HCT116 (cell line): ENCODE measurements at regions not wholly inside any gene's neighbourhood (a gene's known extent, or its start where the extent isn't known, plus 50 kb on each side); places are given as distances from the start of the nearest gene placed in this dataset.

Source experiments
- EZH2 ChIP-seq: fragments of 200-600 bp; sonication (generic); IDR thresholded peaks from 2 replicates; pipeline ENCODE4 v1.6.1; 2017; ENCODE audit warnings: antibody characterized with exemption, mixed run types
- EZH2phosphoT487 ChIP-seq: fragments of 200-600 bp; IDR thresholded peaks from 2 replicates; pipeline ENCODE4 v1.6.1; 2018; ENCODE audit warnings: antibody characterized with exemption, borderline replicate concordance
- FOSL1 ChIP-seq: IDR thresholded peaks from 2 replicates; pipeline ENCODE4 v1.6.1; 2012; ENCODE audit warnings: low read depth
- JUND ChIP-seq: IDR thresholded peaks from 2 replicates; pipeline ENCODE4 v1.6.1; 2012
- POLR2A ChIP-seq: IDR thresholded peaks from 2 replicates; pipeline ENCODE4 v1.7.0; 2011; ENCODE audit warnings: borderline replicate concordance; ENCODE audit not compliant: insufficient read depth, insufficient read length; ENCODE audit errors: extremely low read depth
- POLR2AphosphoS5 ChIP-seq: IDR thresholded peaks from 2 replicates; pipeline ENCODE4 v1.6.1; 2011; ENCODE audit warnings: mild to moderate bottlenecking, low read depth, low read length, moderate library complexity
- RAD21 ChIP-seq: IDR thresholded peaks from 2 replicates; pipeline ENCODE4 v1.6.1; 2012; ENCODE audit warnings: low read depth, mild to moderate bottlenecking
- SP1 ChIP-seq: IDR thresholded peaks from 2 replicates; pipeline ENCODE4 v1.6.1; 2012; ENCODE audit warnings: low read depth
- SRF ChIP-seq: IDR thresholded peaks from 2 replicates; pipeline ENCODE4 v1.6.1; 2012; ENCODE audit warnings: low read depth
- ZNF274 ChIP-seq: fragments of 200-500 bp; sonication (Bioruptor generic); IDR thresholded peaks from 2 replicates; pipeline ENCODE4 v1.6.1; 2014; ENCODE audit warnings: mild to moderate bottlenecking, low read depth, low read length, inconsistent platforms
- TF ChIP-seq, protein P1 (sequence below), 3 experiments: fragments of 200-600 bp in 1 of 3; sonication (generic) in 1 of 3; IDR thresholded peaks in 2 of 3; conservative IDR thresholded peaks in 1 of 3; 2 replicates each; pipeline ENCODE4 v1.5.1; 2012 to 2017; ENCODE audit warnings: low read depth in 2 of 3, low read length in 2 of 3, antibody characterized with exemption in 1 of 3, borderline replicate concordance in 1 of 3, control low read depth in 1 of 3, mild to moderate bottlenecking in 1 of 3, mixed read lengths in 1 of 3, mixed run types in 1 of 3, moderate library complexity in 1 of 3; ENCODE audit not compliant: insufficient read depth in 1 of 3
- TF ChIP-seq, protein P2 (sequence below): IDR thresholded peaks from 2 replicates; pipeline ENCODE4 v1.6.1; 2012; ENCODE audit warnings: low read depth
- TF ChIP-seq, protein P3 (sequence below): IDR thresholded peaks from 2 replicates; pipeline ENCODE4 v1.6.1; 2011; ENCODE audit warnings: mild to moderate bottlenecking, low read length, moderate library complexity; ENCODE audit not compliant: insufficient replicate concordance; ENCODE audit errors: extremely low read depth
- TF ChIP-seq, protein P4 (sequence below): IDR thresholded peaks from 2 replicates; pipeline ENCODE4 v1.6.1; 2012

DNA sequence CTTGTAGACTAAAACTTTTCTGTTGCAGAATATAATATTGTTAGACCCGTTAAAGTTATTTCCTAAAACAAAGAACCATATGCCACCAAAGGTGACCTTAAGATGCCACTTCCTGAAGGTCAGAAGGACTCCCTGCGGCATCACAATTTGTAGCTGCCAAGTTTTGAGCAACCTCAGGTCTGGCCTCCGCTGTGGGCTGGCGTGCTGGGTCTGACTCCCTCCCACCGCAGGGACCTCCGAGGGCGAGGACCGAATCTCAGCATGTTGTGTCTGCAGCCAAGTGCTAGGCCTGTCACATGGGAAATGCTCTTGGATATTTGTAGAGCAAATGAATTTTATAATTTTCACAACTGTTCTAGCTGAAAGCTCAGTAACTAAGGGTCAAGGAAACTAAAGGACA lies 285.9 kb downstream of the NDUFA10 start:
- TF ChIP-seq, protein P1, sequence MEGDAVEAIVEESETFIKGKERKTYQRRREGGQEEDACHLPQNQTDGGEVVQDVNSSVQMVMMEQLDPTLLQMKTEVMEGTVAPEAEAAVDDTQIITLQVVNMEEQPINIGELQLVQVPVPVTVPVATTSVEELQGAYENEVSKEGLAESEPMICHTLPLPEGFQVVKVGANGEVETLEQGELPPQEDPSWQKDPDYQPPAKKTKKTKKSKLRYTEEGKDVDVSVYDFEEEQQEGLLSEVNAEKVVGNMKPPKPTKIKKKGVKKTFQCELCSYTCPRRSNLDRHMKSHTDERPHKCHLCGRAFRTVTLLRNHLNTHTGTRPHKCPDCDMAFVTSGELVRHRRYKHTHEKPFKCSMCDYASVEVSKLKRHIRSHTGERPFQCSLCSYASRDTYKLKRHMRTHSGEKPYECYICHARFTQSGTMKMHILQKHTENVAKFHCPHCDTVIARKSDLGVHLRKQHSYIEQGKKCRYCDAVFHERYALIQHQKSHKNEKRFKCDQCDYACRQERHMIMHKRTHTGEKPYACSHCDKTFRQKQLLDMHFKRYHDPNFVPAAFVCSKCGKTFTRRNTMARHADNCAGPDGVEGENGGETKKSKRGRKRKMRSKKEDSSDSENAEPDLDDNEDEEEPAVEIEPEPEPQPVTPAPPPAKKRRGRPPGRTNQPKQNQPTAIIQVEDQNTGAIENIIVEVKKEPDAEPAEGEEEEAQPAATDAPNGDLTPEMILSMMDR (IDR thresholded peaks at IDR 0.05 in 2 of 3, conservative IDR thresholded peaks at IDR 0.05 in 1 of 3; ENCODE audit: borderline replicate concordance in 1 of 3, insufficient read depth in 1 of 3, low read depth in 2 of 3, low read length in 2 of 3): no peak
- TF ChIP-seq, protein P2, sequence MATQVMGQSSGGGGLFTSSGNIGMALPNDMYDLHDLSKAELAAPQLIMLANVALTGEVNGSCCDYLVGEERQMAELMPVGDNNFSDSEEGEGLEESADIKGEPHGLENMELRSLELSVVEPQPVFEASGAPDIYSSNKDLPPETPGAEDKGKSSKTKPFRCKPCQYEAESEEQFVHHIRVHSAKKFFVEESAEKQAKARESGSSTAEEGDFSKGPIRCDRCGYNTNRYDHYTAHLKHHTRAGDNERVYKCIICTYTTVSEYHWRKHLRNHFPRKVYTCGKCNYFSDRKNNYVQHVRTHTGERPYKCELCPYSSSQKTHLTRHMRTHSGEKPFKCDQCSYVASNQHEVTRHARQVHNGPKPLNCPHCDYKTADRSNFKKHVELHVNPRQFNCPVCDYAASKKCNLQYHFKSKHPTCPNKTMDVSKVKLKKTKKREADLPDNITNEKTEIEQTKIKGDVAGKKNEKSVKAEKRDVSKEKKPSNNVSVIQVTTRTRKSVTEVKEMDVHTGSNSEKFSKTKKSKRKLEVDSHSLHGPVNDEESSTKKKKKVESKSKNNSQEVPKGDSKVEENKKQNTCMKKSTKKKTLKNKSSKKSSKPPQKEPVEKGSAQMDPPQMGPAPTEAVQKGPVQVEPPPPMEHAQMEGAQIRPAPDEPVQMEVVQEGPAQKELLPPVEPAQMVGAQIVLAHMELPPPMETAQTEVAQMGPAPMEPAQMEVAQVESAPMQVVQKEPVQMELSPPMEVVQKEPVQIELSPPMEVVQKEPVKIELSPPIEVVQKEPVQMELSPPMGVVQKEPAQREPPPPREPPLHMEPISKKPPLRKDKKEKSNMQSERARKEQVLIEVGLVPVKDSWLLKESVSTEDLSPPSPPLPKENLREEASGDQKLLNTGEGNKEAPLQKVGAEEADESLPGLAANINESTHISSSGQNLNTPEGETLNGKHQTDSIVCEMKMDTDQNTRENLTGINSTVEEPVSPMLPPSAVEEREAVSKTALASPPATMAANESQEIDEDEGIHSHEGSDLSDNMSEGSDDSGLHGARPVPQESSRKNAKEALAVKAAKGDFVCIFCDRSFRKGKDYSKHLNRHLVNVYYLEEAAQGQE: no peak
- TF ChIP-seq EZH2phosphoT487 (no peak), SP1 (no peak), ZNF274 (no peak), FOSL1 (no peak), POLR2A (no peak), EZH2 (no peak), POLR2AphosphoS5 (no peak), JUND (no peak), SRF (no peak), RAD21 (no peak)
- TF ChIP-seq, protein P3, sequence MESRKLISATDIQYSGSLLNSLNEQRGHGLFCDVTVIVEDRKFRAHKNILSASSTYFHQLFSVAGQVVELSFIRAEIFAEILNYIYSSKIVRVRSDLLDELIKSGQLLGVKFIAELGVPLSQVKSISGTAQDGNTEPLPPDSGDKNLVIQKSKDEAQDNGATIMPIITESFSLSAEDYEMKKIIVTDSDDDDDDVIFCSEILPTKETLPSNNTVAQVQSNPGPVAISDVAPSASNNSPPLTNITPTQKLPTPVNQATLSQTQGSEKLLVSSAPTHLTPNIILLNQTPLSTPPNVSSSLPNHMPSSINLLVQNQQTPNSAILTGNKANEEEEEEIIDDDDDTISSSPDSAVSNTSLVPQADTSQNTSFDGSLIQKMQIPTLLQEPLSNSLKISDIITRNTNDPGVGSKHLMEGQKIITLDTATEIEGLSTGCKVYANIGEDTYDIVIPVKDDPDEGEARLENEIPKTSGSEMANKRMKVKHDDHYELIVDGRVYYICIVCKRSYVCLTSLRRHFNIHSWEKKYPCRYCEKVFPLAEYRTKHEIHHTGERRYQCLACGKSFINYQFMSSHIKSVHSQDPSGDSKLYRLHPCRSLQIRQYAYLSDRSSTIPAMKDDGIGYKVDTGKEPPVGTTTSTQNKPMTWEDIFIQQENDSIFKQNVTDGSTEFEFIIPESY: no peak
- TF ChIP-seq, protein P4, sequence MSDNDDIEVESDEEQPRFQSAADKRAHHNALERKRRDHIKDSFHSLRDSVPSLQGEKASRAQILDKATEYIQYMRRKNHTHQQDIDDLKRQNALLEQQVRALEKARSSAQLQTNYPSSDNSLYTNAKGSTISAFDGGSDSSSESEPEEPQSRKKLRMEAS: no peak
